ENCODE measurements at regions not wholly inside any gene's neighbourhood (a gene's known extent, or its start where the extent isn't known, plus 50 kb on each side); places are given as distances from the start of the nearest gene placed in this dataset.

- H3K36me3 Mint-ChIP-seq (ENCODE audit: insufficient read depth), result no peaks in the 10 kb centered on the region
- H3K9me3 Mint-ChIP-seq, result no peaks in the 10 kb centered on the region
- H3K4me3 Mint-ChIP-seq, result no peak overlapping the region
- ATAC-seq (no peak), DNase-seq (no peak)
- H3K4me1 Mint-ChIP-seq (ENCODE audit: low read depth), result no peaks in the 10 kb centered on the region
- H3K27me3 Mint-ChIP-seq (ENCODE audit: low read depth), result no peaks in the 10 kb centered on the region
Observed at GRCh38 chr5:8360012-8360411, 491.1 kb downstream of the MTRR start.

GRCh38 chr5:8362495-8362894, 493.5 kb downstream of the MTRR start:
- H3K4me3 Mint-ChIP-seq, result no peak overlapping the region
- no peaks in the 10 kb centered on the region for H3K4me1 Mint-ChIP-seq (ENCODE audit: low read depth)
- H3K9me3 Mint-ChIP-seq, result no peaks in the 10 kb centered on the region
- H3K36me3 Mint-ChIP-seq (ENCODE audit: insufficient read depth), result no peaks in the 10 kb centered on the region
- DNase-seq (no peak), ATAC-seq (no peak)
- H3K27me3 Mint-ChIP-seq (ENCODE audit: low read depth), result no peaks in the 10 kb centered on the region

GRCh38 chr5:8363138-8363537, 494.2 kb downstream of the MTRR start:
- Mint-ChIP-seq H3K27me3 (ENCODE audit: low read depth) (no peaks in the 10 kb centered on the region), H3K4me3 (no peak overlapping the region), H3K36me3 (ENCODE audit: insufficient read depth) (no peaks in the 10 kb centered on the region), H3K4me1 (ENCODE audit: low read depth) (no peaks in the 10 kb centered on the region), H3K9me3 (no peaks in the 10 kb centered on the region)
- DNase-seq (no peak), ATAC-seq (no peak)

GRCh38 chr5:8366266-8366665, 497.3 kb downstream of the MTRR start:
- H3K4me3 Mint-ChIP-seq, result no peak overlapping the region
- H3K9me3 Mint-ChIP-seq, result peaks cover 3% of the 10 kb centered on the region
- H3K36me3 Mint-ChIP-seq (ENCODE audit: insufficient read depth), result no peaks in the 10 kb centered on the region
- ATAC-seq (no peak), DNase-seq (no peak)
- H3K27me3 Mint-ChIP-seq (ENCODE audit: low read depth), result no peaks in the 10 kb centered on the region
- no peaks in the 10 kb centered on the region for H3K4me1 Mint-ChIP-seq (ENCODE audit: low read depth)

- Mint-ChIP-seq H3K9me3 (peaks cover 5% of the 10 kb centered on the region), H3K4me3 (no peak overlapping the region), H3K27me3 (ENCODE audit: low read depth) (no peaks in the 10 kb centered on the region), H3K36me3 (ENCODE audit: insufficient read depth) (no peaks in the 10 kb centered on the region), H3K4me1 (ENCODE audit: low read depth) (no peaks in the 10 kb centered on the region)
- DNase-seq (no peak), ATAC-seq (no peak)
Observed at GRCh38 chr5:8376478-8376877, 507.5 kb downstream of the MTRR start.

GRCh38 chr5:8381972-8382371, 513.0 kb downstream of the MTRR start:
- no peaks in the 10 kb centered on the region for H3K27me3 Mint-ChIP-seq (ENCODE audit: low read depth)
- H3K4me1 Mint-ChIP-seq (ENCODE audit: low read depth), result no peaks in the 10 kb centered on the region
- H3K9me3 Mint-ChIP-seq, result no peaks in the 10 kb centered on the region
- no peak overlapping the region for H3K4me3 Mint-ChIP-seq
- H3K36me3 Mint-ChIP-seq (ENCODE audit: insufficient read depth), result no peaks in the 10 kb centered on the region
- no peak for DNase-seq
- no peak for ATAC-seq

GRCh38 chr5:8382456-8382855, 513.5 kb downstream of the MTRR start:
- no peak for ATAC-seq
- Mint-ChIP-seq H3K36me3 (ENCODE audit: insufficient read depth) (no peaks in the 10 kb centered on the region), H3K4me3 (no peak overlapping the region), H3K9me3 (no peaks in the 10 kb centered on the region), H3K27me3 (ENCODE audit: low read depth) (no peaks in the 10 kb centered on the region), H3K4me1 (ENCODE audit: low read depth) (no peaks in the 10 kb centered on the region)
- DNase-seq, result no peak

GRCh38 chr5:8383616-8384015, 514.7 kb downstream of the MTRR start:
- Mint-ChIP-seq H3K27me3 (ENCODE audit: low read depth) (no peaks in the 10 kb centered on the region), H3K9me3 (no peaks in the 10 kb centered on the region), H3K36me3 (ENCODE audit: insufficient read depth) (no peaks in the 10 kb centered on the region), H3K4me1 (ENCODE audit: low read depth) (no peaks in the 10 kb centered on the region), H3K4me3 (no peak overlapping the region)
- ATAC-seq (no peak), DNase-seq (no peak)

GRCh38 chr5:8386719-8387288, 517.9 kb downstream of the MTRR start:
- Mint-ChIP-seq H3K4me3 (no peak overlapping the region), H3K27me3 (ENCODE audit: low read depth) (no peaks in the 10 kb centered on the region), H3K9me3 (no peaks in the 10 kb centered on the region), H3K36me3 (ENCODE audit: insufficient read depth) (no peaks in the 10 kb centered on the region), H3K4me1 (ENCODE audit: low read depth) (no peaks in the 10 kb centered on the region)
- no peak for ATAC-seq
- no peak for DNase-seq

- H3K9me3 Mint-ChIP-seq, result no peaks in the 10 kb centered on the region
- ATAC-seq, result no peak
- DNase-seq, result no peak
- H3K27me3 Mint-ChIP-seq (ENCODE audit: low read depth), result no peaks in the 10 kb centered on the region
- no peaks in the 10 kb centered on the region for H3K4me1 Mint-ChIP-seq (ENCODE audit: low read depth)
- H3K4me3 Mint-ChIP-seq, result no peak overlapping the region
- no peaks in the 10 kb centered on the region for H3K36me3 Mint-ChIP-seq (ENCODE audit: insufficient read depth)
Observed at GRCh38 chr5:8391911-8392310, 523.0 kb downstream of the MTRR start.

GRCh38 chr5:8393240-8393639, 524.3 kb downstream of the MTRR start:
- no peaks in the 10 kb centered on the region for H3K4me1 Mint-ChIP-seq (ENCODE audit: low read depth)
- no peak for DNase-seq
- no peak for ATAC-seq
- no peaks in the 10 kb centered on the region for H3K27me3 Mint-ChIP-seq (ENCODE audit: low read depth)
- H3K36me3 Mint-ChIP-seq (ENCODE audit: insufficient read depth), result no peaks in the 10 kb centered on the region
- H3K4me3 Mint-ChIP-seq, result no peak overlapping the region
- no peaks in the 10 kb centered on the region for H3K9me3 Mint-ChIP-seq

- Mint-ChIP-seq H3K4me1 (ENCODE audit: low read depth) (no peaks in the 10 kb centered on the region), H3K36me3 (ENCODE audit: insufficient read depth) (no peaks in the 10 kb centered on the region), H3K4me3 (no peak overlapping the region), H3K9me3 (no peaks in the 10 kb centered on the region), H3K27me3 (ENCODE audit: low read depth) (no peaks in the 10 kb centered on the region)
- no peak for ATAC-seq
- DNase-seq, result no peak
Observed at GRCh38 chr5:8394965-8395364, 526.0 kb downstream of the MTRR start.

GRCh38 chr5:8396246-8396645, 527.3 kb downstream of the MTRR start:
- Mint-ChIP-seq H3K36me3 (ENCODE audit: insufficient read depth) (no peaks in the 10 kb centered on the region), H3K27me3 (ENCODE audit: low read depth) (no peaks in the 10 kb centered on the region), H3K4me1 (ENCODE audit: low read depth) (no peaks in the 10 kb centered on the region), H3K9me3 (no peaks in the 10 kb centered on the region), H3K4me3 (no peak overlapping the region)
- DNase-seq, result no peak
- no peak for ATAC-seq

- H3K4me3 Mint-ChIP-seq, result no peak overlapping the region
- no peaks in the 10 kb centered on the region for H3K4me1 Mint-ChIP-seq (ENCODE audit: low read depth)
- H3K27me3 Mint-ChIP-seq (ENCODE audit: low read depth), result no peaks in the 10 kb centered on the region
- H3K36me3 Mint-ChIP-seq (ENCODE audit: insufficient read depth), result no peaks in the 10 kb centered on the region
- H3K9me3 Mint-ChIP-seq, result no peaks in the 10 kb centered on the region
- no peak for ATAC-seq
- no peak for DNase-seq
Observed at GRCh38 chr5:8396756-8397155, 527.8 kb downstream of the MTRR start.

GRCh38 chr5:8399471-8399870, 530.5 kb downstream of the MTRR start:
- no peaks in the 10 kb centered on the region for H3K4me1 Mint-ChIP-seq (ENCODE audit: low read depth)
- no peaks in the 10 kb centered on the region for H3K27me3 Mint-ChIP-seq (ENCODE audit: low read depth)
- no peak overlapping the region for H3K4me3 Mint-ChIP-seq
- ATAC-seq (no peak), DNase-seq (no peak)
- H3K9me3 Mint-ChIP-seq, result no peaks in the 10 kb centered on the region
- no peaks in the 10 kb centered on the region for H3K36me3 Mint-ChIP-seq (ENCODE audit: insufficient read depth)

GRCh38 chr5:8408258-8408657, 539.3 kb downstream of the MTRR start:
- ATAC-seq (no peak), DNase-seq (no peak)
- Mint-ChIP-seq H3K36me3 (ENCODE audit: insufficient read depth) (no peaks in the 10 kb centered on the region), H3K27me3 (ENCODE audit: low read depth) (no peaks in the 10 kb centered on the region), H3K4me3 (no peak overlapping the region), H3K4me1 (ENCODE audit: low read depth) (no peaks in the 10 kb centered on the region), H3K9me3 (no peaks in the 10 kb centered on the region)
